HG03520 (cell line): ENCODE measurements at regions not wholly inside any gene's neighbourhood (a gene's known extent, or its start where the extent isn't known, plus 50 kb on each side); places are given as distances from the start of the nearest gene placed in this dataset.
A peak's percentile ranks its signal among the peaks of the same experiment; 100 is the strongest.

Source experiments
- ATAC-seq: cut with Tn5 transposase; IDR thresholded peaks from one replicate; pipeline ENCODE4 v1.9.1; 2021; ENCODE audit warnings: mild to moderate bottlenecking, moderate library complexity; ENCODE audit not compliant: unreplicated experiment

DNA sequence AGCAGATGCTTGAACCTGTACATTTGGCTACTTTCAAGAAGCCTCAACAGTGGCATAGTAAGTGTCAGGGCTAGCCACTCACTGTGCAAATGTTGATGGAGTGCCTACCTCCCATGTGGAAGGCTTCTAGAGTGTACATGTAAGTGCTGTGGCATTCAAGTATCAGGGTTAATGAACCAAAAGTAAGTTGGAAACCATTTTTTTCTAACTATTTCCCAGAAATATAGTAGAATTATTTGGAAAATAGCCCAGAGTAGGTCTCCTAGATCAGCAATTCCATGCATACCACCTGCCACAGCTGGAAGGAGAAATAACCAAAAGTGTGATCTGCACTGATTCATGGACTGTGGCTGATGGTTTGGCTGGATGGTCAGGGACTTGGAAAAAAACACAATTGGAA is 53.3 kb downstream of the FOXD1 start:
- ATAC-seq = no peak

DNA sequence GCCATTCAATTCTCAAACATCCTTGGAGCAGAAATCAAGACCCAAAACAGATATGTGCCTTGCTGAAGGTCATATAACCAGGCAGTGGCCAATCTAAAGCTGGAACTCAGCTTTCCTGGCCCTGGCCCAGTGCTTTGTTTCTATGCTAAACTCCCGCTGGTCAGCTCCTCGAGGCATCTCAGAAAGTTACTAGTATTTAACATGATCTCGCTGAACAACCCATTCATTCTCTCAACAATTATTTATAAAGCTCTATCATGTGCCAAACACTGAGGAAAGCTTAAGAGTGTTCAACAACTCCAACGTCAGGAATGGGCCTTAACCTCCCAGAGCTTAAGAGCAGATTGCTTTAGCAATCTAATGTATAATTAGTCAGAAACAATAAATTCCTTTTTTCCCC is 54.0 kb downstream of the FOXD1 start:
- no peak for ATAC-seq

DNA sequence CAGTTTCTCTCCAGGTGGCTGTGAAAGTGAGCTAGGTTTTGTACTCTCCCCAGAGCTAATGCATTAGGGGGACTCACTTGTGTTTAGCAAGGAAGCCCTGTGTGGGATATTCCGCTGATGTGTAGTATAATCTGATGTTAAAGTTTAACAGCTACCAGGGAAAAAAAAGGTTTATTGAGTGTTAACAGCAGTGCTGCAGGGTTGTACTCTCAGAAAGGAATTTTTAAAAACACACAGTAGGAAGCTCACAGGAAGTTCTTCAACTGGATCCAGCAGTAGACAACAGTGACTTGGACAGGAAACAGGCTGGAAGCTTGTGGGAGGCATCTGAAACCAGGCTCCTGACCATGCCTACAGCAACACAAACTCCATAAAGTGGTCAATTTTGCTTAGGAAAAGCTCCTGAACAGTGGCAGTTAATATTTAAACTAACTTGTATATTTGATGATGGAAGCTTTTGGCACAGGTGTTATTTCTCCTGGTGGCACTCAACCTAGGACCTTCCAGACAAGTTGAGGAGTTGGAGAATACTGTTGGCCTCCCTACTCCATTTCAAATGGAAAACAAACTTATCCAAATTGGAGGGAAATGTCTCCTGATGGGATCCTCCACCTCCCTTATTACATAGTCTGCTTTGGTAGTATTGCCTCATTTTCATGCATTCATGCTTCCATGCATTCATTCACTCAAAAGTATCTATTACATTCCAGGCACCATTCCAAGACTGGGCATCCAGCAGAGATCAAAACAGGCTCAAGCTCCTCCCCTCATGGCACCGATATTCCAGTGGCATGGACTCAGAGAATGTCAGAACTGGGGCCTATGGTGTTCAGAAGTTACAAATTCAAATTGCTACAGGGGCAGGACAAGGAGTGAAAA is 54.7 kb downstream of the FOXD1 start:
- no peak for ATAC-seq

DNA sequence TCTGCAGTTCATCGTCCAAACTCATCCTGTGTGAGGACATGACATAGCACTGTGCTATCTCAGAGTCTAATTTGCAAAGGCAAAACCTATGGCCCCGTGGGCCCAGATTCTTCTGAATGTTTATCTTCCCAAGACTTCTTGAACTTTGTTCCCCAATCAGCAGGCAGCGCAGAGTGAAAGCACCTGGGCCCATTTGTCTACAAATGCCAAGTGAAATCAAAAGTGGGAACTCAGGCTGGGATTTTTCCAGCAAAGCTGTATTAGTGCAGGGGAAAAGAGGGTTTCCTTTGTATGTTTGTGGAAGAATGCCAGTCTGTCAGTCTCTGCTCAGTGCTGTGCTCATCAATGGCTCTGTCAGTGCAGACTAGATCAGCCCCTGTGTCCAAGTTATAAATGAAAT is 55.8 kb downstream of the FOXD1 start:
- no peak for ATAC-seq

DNA sequence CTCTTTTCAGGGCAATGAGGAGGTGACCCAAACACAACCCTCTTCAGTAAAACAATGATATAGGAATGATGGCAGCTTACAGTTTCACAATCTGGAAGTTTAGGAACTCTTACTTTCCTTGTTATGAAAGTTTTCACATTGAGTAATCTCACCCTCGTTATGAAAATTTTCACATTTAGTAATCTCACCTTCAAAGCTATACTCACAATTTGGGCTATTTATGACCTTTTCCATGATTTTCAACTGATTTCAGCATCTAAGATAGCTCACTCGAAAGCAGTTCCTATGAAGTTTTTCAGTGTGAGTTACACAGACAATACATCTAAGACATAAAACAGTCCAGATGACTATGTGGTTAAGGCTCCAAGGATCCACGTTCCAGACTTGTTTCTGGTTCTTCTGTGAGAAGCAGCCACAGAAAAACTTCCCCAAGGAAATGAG is 57.1 kb downstream of the FOXD1 start:
- no peak for ATAC-seq

DNA sequence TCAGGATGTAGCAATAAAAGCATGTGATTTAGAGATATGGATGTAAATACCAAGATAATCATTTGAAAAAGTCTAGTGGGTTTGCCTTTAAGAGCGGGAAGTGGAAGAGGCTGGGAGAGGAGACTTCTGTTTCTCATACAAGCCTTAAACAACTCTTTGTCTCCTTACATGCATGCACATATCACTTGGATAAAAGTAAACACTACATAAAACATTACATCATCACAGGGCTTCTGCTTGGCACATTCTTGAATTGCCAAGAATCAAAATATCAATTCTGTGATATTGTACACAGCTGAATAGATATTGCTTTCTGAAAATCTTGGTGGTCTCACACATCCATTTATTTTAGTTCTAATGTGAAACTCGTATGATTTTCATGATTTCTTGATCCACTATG is 57.6 kb downstream of the FOXD1 start:
- ATAC-seq = no peak

DNA sequence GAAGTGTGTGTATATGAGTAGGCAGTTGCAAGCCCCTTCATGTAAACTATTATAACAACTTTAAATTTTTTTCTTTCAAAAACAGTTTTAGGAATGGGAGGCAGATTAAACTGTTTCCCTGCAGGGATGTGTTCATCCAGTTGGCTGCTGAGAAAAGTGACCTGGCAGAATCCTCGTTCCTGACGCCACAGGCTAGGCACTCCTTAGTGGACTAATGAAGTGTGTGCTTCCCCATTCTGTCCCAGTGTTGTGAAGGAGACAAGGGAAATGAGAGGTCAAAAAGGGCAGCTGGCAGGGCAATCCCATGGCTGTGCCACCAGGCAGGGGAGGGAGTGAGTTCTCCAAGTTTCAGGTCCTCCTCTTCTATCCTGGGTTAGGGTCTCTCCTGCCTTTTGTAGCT is 59.8 kb downstream of the FOXD1 start:
- ATAC-seq = no peak

DNA sequence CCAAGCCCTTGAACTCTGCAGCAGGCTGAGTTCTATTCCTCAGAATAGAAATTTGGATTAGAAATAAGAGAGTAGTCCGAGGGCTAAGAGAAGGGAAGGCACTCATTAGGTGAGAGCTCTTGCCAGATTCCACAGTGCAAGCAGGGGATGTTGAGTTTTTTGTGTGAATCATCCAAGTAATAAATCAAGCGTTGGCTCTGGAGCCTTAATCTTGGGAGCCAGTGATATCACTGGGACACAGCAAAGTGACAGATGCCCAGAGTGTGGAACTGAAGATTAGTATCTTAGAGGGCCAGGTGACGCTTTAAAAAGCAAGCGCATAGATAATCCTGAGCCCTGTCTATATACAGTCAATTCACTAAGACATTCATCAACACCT is 60.3 kb downstream of the FOXD1 start:
- ATAC-seq = no peak

DNA sequence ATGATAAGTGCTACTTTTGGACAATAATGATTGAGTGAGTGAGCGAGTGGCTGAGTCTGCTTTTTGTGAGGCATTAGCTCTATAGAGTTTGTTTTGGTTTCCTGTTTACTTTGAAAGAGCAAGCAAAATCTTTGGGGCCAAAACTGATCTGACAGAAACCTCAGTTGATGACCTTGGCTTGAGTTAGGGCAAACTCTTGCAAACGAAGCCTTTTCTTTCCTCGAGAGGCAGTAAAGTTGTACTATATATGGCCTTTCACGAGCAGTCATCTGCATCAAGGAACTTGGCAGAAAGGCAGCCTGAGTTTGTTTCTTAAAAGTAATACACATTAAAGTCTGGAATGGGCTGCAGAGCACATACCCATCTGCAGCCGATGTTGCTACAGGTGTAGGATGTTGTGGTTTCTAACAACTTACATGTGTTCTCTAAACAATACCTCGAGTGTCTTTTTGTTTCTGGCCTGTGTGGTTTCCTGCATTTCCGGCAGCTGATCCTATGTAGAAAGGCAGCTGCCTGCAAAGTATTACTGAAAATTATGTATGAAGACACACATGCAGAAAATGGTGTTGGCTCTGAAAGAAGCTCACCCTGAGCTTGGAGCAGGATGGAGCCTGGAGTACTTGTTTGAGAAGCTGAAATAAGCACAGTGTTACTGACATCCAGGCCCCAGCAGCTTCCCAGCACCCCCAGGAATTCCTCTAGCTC is 60.8 kb downstream of the FOXD1 start:
- ATAC-seq = peak; percentile 94

DNA sequence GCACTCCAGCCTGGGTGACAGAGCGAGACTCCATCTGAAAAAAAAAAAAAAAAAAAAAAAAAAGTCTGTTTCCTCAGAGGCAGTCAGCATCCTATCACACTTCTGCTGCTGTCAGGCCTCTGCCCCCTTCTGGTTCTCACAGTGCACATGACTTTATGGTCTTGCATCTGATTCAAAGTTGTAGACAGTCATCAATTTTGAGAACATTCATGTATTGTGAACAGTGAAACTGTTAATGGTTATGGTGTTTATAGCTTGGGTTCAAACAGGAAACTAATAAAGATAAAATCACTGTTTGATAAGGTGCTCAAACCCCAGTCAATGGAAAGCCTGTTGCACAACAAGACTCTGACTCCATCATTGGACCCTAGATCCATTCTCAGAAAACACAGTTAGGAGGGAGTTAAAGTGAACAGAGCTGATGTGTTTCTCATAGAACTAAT is 61.4 kb downstream of the FOXD1 start:
- ATAC-seq = no peak

DNA sequence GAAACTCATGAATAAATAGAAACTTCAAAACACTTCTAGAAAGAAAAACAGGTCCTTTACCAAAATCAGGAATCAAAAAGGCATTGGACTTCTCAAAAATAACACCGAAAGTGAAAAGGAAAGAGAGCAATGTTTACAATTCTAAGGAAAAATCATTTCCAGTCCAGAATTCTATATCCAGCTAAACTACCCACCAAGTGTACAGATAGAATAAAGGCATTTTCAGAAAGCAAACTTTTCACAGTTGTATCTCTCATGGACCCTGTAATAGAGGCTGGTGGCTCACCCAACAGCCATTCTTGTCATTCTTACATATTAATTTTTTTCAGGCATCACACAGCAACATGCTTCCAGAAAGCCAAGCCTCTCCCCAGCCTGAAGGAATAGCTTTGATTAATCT is 63.7 kb downstream of the FOXD1 start:
- ATAC-seq = no peak

DNA sequence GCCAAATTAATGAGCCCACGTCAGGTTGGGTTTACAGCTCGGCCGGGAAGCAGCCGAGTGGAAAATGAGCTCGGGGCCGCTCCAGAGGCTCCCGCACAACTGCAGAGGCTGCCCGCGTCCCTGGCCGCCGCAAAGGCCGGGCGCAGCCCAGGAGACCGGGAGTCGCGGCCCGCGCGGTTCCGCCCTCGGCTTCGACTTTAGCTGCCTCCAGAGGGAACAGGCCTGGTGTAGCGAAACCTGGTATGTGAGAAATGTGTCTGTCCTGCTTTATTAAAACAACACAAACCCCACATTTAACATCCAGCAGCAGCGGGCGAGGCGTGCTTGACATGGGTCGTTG is 66.2 kb downstream of the FOXD1 start:
- no peak for ATAC-seq

DNA sequence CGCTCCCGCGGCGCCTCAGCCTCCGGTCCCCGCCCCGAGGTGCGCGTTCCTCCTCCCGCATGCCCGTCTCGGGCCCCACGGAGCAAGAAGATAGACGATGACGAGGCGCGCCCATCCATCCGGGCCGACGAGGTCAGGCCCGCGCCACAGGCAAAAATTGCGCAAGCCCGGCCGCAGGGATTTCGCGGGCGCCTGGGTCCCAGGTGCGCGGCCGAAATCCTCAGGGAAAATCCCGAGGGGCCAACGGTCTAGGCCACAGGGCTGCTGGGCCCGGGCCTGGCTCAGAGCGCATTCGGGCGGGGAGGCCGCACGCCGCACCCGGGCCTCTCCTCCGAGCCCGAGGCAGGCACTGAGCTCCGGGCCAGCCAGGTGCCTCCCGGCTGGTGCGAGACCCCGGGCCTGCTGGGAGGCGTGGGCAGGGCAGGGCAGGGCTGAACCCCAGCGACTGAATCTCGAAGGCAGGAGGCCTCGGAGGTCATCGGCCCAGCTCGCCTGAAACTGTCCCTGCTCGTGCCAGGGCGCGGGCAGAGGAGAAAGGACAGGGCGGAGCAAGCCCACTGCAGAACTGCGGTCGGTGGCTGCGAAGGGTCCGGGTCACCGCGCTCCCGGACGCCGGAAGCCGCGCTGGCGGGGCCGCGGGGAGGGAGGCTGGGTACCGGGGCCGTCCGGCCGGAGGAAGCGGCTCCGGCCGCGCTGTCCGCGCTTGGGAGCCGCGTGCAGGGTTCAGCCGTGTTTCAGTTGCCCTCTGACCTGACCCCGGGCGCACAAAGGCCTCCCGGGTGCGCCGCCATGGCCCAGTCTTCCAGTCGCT is 66.8 kb downstream of the FOXD1 start:
- ATAC-seq = no peak

DNA sequence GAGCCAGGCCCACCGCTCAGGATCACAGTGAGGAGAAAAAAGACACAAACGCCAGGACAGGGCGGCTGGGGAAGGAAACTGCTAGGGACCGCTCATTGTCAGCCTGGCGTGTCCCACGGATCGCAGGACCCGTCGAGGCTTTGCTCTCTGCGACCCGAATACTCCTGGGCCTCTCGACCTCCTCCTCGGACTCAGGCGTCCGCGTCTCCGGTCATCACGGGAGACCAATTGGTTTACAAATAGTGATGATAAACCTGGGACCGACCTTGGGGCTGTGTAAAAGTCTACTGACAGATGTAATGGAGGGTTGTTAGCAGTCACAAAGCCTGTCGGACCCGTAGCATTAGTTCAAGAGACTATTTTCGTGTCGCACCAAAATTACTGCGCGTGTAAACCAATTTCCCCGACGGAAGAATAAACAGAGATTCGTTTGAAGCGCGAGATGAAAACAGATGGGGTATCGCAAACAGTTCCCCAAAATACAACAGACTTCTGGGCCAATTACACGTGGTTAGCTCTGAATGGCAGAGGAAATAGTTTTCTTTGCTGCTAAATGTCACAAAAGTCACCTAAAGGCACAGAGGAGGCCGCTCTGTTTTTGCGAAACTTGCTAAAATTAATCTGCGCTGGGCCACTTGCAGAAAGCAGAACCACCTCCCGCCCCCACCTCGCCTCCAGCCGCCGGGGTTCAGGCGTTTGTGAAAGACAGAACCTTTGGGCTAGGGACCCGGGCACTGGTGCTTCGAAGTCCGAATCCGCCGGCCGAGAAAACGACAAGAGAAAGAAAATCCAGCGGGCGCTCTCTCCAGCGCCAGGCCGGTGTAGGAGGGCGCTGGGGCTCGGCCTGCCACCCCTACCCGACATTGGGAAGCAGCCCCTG is 67.6 kb downstream of the FOXD1 start:
- ATAC-seq = no peak

DNA sequence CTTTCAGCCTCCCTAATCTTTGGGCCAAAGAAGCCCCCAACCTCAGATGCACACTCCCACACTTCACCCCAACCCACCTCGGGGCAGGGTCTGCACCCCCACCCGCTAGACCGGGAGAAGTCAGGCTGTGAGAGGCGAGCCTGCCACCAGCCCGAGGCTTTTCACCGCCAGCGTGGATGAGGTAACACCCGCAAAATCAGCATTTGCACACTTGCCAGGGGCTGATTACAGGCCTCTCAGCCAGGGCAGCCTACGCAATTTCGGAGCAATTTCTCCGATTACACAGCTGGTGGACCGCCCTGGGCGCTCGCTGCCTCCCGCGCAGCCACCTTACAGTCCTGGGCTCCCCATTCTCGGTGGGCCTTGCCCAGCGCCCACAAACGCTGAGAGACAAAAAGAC is 68.5 kb downstream of the FOXD1 start:
- ATAC-seq = no peak

DNA sequence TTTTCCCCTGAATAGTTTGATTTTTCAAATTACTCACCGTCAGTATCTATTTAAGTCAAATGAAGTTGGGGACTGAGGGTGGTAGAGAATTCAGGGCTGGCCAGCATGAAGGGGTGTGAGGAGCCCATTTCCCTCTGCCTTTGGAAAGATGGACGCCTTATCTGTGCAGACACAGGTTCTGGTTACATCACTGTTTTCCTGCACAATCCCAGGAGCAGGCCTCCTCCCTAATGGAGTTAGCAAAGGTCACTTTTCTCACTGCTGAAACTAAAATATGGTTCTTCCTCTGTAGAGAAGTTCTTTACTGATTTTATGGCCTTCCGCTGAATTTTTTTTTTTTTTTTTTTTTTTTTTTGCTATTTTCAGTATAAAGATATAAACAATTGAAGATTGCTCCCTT is 69.1 kb downstream of the FOXD1 start:
- ATAC-seq = no peak

DNA sequence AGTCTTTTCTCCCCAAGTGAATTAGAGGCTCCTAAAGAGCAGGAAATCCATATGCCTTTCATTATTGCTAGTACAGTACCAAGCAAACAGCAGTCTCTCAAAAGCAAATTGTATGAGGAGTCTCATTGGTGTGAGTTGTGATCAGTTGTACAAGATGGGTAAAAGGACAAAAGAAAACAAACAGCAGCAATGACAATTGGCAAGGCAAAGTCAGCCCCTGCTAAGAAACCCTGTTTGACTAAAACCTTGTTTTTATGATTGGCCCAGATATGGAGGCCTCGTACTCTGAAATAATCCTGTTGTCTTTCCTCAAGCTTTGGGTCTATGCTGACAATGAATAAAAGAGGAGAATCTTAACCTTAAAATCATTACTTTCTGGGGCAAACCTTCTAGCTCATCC is 69.8 kb downstream of the FOXD1 start:
- ATAC-seq = no peak

DNA sequence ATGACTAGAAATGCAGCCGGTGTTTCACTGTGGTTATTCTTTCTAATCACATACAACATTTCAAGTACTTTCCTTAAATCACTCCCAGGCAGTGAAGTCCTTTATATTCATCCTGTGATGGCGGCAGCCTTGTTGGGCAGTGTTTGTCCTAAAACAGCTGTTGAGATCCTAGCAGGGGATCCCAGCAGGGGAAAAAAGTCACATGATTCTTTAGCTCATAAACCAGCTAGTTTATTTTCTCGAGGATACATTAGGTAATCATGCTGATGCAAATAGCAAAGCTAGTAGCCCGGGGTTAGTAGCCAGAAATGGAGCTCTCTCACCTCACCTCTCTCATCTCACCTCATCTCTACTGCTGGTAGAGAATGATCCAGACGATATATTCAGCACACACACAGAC is 70.5 kb downstream of the FOXD1 start:
- no peak for ATAC-seq

DNA sequence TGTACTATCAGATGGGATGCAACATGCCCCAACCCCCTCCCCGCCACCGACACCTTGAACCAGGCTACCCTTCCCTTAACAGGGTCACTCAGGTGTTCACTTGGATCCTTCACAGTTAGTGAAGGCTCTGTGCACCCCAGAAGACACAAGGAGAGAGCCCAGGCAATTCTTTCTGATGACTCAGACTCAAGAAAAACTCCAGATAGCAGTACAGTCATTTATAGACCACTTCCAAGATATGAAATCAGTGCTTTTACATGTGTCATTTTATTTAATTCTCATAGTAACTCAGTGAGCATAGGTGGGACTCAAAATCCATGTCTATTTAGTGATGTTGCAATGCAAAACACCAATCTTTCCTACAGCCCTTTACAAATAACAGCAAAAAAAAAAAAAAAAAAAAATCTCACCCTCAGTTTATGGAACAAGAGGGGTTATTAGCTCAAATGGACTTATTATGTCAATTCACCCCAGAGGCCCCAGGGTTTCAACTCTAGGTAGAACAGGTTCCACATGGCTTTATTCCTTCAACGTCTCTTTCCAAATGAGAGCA is 71.9 kb downstream of the FOXD1 start:
- ATAC-seq = no peak

DNA sequence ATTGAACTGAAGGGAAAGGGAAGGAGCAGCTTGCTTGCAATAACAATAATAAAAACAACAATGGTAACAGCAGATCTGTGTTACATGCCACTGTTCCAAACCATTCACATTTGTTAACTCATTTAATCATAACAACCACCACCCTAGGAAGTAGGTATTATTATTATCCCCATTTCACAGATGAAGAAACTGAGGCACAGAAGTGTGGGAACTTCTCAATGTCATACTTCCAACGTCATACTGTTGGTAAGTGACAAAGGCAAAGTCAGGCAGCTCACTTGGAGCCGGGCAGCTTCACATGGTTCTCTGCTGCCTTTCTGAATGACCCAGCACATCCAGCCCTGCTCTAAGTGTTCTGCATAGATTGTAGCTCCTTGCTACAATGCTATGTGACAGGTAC is 72.6 kb downstream of the FOXD1 start:
- no peak for ATAC-seq

DNA sequence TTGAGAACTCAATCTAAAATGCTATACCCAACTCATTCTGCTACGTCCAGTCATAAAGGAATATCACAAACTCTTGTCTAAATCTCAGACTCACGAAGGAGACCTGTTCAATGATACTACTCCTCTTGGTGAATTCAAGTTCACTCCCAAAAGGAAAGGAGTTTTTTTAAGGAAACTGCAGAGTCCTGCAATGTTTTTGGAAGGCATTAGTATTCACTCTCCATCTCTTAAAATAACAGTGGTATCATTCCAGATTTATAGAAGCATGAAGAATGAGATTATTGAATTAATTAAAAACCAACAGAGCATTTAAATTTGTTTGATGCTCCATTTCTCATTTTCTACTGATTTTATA is 73.4 kb downstream of the FOXD1 start:
- ATAC-seq = no peak
